ENCODE measurements at regions not wholly inside any gene's neighbourhood (a gene's known extent, or its start where the extent isn't known, plus 50 kb on each side); places are given as distances from the start of the nearest gene placed in this dataset.

DNA sequence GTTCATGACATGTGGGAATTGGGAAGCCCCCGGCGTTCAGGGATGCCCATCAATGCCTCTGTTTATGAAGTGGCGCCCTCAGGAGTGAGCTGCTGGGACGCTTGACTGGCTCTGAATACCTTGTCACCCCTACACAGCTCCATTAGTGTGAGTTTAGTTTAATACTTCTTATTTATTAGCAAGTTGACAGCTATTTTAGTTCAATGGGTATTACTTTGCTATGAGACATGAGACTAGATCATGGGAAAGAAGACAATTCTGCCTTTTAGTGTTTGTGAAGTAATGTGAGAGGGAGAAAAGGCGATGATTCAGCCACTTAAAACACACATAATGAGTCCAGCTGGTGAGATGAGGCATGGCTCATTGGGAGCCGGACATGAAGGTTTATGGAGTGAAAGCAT, 678.5 kb downstream of the NR2F2 start:
- H2AFZ ChIP-seq (ENCODE audit: low read length): no peak overlapping the region
- ATAC-seq (no peak), FAIRE-seq (no peak), DNase-seq (ENCODE audit: low spot score) (no peak)
- no TSS peak for BruUV-seq (replicated peaks)
- H3K27ac ChIP-seq (ENCODE audit: extremely low read length, insufficient read depth, low read length): no peak overlapping the region
- no peaks in the 10 kb centered on the region for H3K4me1 ChIP-seq (ENCODE audit: insufficient read depth, low read length)
- no peaks in the 10 kb centered on the region for H3K79me2 ChIP-seq (ENCODE audit: insufficient read depth, low read length)
- no peaks in the 10 kb centered on the region for H4K20me1 ChIP-seq (ENCODE audit: insufficient read depth, low read length)
- peaks cover 78% of the 10 kb centered on the region for H3K9me3 ChIP-seq (ENCODE audit: low read length)
- H3K9ac ChIP-seq (ENCODE audit: insufficient read depth, low read depth, low read length): no peak overlapping the region
- no peaks in the 10 kb centered on the region for H3K36me3 ChIP-seq (replicated peaks in 1 of 2; ENCODE audit: control insufficient read depth in 1 of 2, insufficient read depth in 2 of 2, low read length in 2 of 2)
- no peaks in the 10 kb centered on the region for H3K27me3 ChIP-seq (ENCODE audit: control insufficient read depth in 1 of 2, insufficient read depth in 2 of 2, low read length in 2 of 2)
- ChIA-PET POLR2A (no interaction called here), CTCF (ENCODE audit: low intra/inter-chr PET ratio, low total read pairs) (no interaction called here)
- H3K4me3 ChIP-seq (replicated peaks in 1 of 3; ENCODE audit: insufficient read depth in 1 of 3, low read depth in 2 of 3, low read length in 3 of 3): no peak overlapping the region
- in situ Hi-C loops (cut with HindIII; ENCODE audit: extremely low pct_ligation_motif_present, low pct_unique_long_range_greater_than_20kb): no loop called here
- H3K4me2 ChIP-seq (ENCODE audit: low read depth, low read length): no peak overlapping the region
- intact Hi-C loops (cut with micrococcal nuclease; ENCODE audit: unreplicated experiment): no loop called here
- TF ChIP-seq, protein P1, sequence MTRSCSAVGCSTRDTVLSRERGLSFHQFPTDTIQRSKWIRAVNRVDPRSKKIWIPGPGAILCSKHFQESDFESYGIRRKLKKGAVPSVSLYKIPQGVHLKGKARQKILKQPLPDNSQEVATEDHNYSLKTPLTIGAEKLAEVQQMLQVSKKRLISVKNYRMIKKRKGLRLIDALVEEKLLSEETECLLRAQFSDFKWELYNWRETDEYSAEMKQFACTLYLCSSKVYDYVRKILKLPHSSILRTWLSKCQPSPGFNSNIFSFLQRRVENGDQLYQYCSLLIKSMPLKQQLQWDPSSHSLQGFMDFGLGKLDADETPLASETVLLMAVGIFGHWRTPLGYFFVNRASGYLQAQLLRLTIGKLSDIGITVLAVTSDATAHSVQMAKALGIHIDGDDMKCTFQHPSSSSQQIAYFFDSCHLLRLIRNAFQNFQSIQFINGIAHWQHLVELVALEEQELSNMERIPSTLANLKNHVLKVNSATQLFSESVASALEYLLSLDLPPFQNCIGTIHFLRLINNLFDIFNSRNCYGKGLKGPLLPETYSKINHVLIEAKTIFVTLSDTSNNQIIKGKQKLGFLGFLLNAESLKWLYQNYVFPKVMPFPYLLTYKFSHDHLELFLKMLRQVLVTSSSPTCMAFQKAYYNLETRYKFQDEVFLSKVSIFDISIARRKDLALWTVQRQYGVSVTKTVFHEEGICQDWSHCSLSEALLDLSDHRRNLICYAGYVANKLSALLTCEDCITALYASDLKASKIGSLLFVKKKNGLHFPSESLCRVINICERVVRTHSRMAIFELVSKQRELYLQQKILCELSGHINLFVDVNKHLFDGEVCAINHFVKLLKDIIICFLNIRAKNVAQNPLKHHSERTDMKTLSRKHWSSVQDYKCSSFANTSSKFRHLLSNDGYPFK (CRISPR knock-in tag; IDR thresholded peaks at IDR 0.05; ENCODE audit: borderline replicate concordance): no peak
- TF ChIP-seq FIP1L1 (IDR thresholded peaks at IDR 0.05; ENCODE audit: borderline replicate concordance, insufficient read depth, low read depth, low read length): no peak
- WGBS (ENCODE audit: low lambda C conversion rate): 10% methylated on average over 6 of the region's 6 CpGs

DNA sequence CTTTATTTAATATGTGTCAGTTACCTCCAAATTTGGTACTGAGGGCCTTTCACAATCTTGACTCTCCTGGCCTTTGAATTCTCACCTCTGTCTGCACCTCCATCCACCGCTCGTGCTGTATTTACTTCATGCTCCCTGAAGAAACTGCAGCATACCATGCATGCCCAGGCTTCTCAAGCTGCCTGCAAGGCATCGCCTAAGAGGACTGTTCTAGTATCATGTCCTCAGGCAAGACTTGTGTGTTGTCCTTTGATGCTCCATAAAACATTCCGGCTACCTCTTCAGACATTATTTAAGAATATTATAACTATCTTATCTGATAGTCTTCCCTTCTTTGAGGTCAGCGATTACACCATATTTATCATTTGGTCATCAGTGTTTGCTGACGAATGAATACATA, 682.5 kb downstream of the NR2F2 start:
- Histone ChIP-seq H3K9ac (ENCODE audit: insufficient read depth, low read depth, low read length) (no peak overlapping the region), H3K4me1 (ENCODE audit: insufficient read depth, low read length) (no peaks in the 10 kb centered on the region), H3K27me3 (ENCODE audit: control insufficient read depth in 1 of 2, insufficient read depth in 2 of 2, low read length in 2 of 2) (no peaks in the 10 kb centered on the region), H3K27ac (ENCODE audit: extremely low read length, insufficient read depth, low read length) (no peak overlapping the region), H3K4me2 (ENCODE audit: low read depth, low read length) (no peak overlapping the region), H3K4me3 (replicated peaks in 1 of 3; ENCODE audit: insufficient read depth in 1 of 3, low read depth in 2 of 3, low read length in 3 of 3) (no peak overlapping the region), H3K36me3 (replicated peaks in 1 of 2; ENCODE audit: control insufficient read depth in 1 of 2, insufficient read depth in 2 of 2, low read length in 2 of 2) (no peaks in the 10 kb centered on the region), H2AFZ (ENCODE audit: low read length) (no peak overlapping the region), H4K20me1 (ENCODE audit: insufficient read depth, low read length) (no peaks in the 10 kb centered on the region), H3K9me3 (ENCODE audit: low read length) (peaks cover 87% of the 10 kb centered on the region), H3K79me2 (ENCODE audit: insufficient read depth, low read length) (no peaks in the 10 kb centered on the region)
- WGBS (ENCODE audit: low lambda C conversion rate): 22% methylated on average over 6 of the region's 6 CpGs
- FAIRE-seq (no peak), DNase-seq (ENCODE audit: low spot score) (no peak), ATAC-seq (no peak)
- in situ Hi-C loops (cut with HindIII; ENCODE audit: extremely low pct_ligation_motif_present, low pct_unique_long_range_greater_than_20kb) (no loop called here), intact Hi-C loops (cut with micrococcal nuclease; ENCODE audit: unreplicated experiment) (no loop called here)
- ChIA-PET POLR2A (no interaction called here), CTCF (ENCODE audit: low intra/inter-chr PET ratio, low total read pairs) (no interaction called here)
- no TSS peak for BruUV-seq (replicated peaks)
- TF ChIP-seq, protein P2, sequence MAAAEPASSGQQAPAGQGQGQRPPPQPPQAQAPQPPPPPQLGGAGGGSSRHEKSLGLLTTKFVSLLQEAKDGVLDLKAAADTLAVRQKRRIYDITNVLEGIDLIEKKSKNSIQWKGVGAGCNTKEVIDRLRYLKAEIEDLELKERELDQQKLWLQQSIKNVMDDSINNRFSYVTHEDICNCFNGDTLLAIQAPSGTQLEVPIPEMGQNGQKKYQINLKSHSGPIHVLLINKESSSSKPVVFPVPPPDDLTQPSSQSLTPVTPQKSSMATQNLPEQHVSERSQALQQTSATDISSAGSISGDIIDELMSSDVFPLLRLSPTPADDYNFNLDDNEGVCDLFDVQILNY (CRISPR knock-in tag; conservative IDR thresholded peaks at IDR 0.05): no peak
- TF ChIP-seq ZNF350 (CRISPR knock-in tag; IDR thresholded peaks at IDR 0.05; ENCODE audit: borderline replicate concordance, low read depth): no peak
- TF ChIP-seq SPEN (CRISPR knock-in tag; IDR thresholded peaks at IDR 0.05; ENCODE audit: low read depth): no peak
- no peak for TF ChIP-seq MXI1 (IDR thresholded peaks at IDR 0.05; ENCODE audit: borderline replicate concordance, low read depth, low read length)
- TF ChIP-seq, protein P3, sequence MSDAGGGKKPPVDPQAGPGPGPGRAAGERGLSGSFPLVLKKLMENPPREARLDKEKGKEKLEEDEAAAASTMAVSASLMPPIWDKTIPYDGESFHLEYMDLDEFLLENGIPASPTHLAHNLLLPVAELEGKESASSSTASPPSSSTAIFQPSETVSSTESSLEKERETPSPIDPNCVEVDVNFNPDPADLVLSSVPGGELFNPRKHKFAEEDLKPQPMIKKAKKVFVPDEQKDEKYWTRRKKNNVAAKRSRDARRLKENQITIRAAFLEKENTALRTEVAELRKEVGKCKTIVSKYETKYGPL (CRISPR knock-in tag; IDR thresholded peaks at IDR 0.05): no peak
- TF ChIP-seq, protein P4, sequence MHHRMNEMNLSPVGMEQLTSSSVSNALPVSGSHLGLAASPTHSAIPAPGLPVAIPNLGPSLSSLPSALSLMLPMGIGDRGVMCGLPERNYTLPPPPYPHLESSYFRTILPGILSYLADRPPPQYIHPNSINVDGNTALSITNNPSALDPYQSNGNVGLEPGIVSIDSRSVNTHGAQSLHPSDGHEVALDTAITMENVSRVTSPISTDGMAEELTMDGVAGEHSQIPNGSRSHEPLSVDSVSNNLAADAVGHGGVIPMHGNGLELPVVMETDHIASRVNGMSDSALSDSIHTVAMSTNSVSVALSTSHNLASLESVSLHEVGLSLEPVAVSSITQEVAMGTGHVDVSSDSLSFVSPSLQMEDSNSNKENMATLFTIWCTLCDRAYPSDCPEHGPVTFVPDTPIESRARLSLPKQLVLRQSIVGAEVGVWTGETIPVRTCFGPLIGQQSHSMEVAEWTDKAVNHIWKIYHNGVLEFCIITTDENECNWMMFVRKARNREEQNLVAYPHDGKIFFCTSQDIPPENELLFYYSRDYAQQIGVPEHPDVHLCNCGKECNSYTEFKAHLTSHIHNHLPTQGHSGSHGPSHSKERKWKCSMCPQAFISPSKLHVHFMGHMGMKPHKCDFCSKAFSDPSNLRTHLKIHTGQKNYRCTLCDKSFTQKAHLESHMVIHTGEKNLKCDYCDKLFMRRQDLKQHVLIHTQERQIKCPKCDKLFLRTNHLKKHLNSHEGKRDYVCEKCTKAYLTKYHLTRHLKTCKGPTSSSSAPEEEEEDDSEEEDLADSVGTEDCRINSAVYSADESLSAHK (CRISPR knock-in tag; IDR thresholded peaks at IDR 0.05; ENCODE audit: borderline replicate concordance): no peak
- no peak for TF ChIP-seq ZNF232 (CRISPR knock-in tag; IDR thresholded peaks at IDR 0.05; ENCODE audit: borderline replicate concordance)
- no peak for TF ChIP-seq ZNF180 (CRISPR knock-in tag; IDR thresholded peaks at IDR 0.05; ENCODE audit: borderline replicate concordance, low read depth)
- TF ChIP-seq ZNF143 (CRISPR knock-in tag; IDR thresholded peaks at IDR 0.05): no peak

All from HepG2 (cell line).